ENCODE measurements at regions not wholly inside any gene's neighbourhood (a gene's known extent, or its start where the extent isn't known, plus 50 kb on each side); places are given as distances from the start of the nearest gene placed in this dataset.
A peak's percentile ranks its signal among the peaks of the same experiment; 100 is the strongest.

GRCh38 chr15:58329781-58330671, 101.8 kb upstream of the LIPC start:
- no peak for DNase-seq

- no peak for DNase-seq
Observed at GRCh38 chr15:58330741-58331559, 100.8 kb upstream of the LIPC start.

GRCh38 chr15:58331560-58331912, 100.3 kb upstream of the LIPC start:
- DNase-seq = no peak

GRCh38 chr15:58331913-58332675, 99.7 kb upstream of the LIPC start:
- DNase-seq = peak; percentile 80

DNA sequence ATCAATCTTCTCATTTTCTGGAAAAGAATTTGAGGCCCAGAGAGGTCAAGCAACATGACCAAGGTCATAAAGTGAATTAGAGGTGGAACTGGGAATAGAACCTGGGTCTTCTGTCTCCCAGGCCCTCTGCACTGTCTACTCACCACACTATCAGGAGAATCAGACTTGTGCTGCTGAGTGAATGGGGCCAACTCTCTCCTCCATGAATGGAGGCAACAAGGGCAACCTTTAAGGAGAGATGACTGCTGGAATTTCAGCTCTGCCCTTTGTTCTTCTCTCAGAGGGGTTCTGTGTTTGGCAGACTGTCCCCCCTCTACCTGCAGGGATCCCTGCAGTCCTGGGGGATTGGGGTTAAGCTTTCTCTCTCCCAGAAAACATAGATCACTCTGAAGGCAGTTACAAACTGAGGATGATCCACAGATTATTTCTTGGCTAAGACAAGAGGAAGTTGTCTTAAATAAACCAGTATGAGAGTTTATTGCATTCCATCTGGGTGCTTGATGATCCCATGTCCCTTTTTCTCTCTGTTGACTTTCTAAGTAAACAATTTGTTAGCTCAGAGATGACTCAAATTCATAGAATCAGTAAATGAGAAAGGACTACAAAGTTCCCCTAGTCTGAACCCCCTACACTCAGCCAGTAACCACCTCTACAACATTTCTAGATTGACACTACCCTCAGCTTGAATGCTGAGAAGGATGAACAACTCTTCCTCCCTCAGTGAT, 99.0 kb upstream of the LIPC start:
- DNase-seq = no peak

- no peak for DNase-seq
Observed at GRCh38 chr15:58334803-58335202, 97.0 kb upstream of the LIPC start.

DNA sequence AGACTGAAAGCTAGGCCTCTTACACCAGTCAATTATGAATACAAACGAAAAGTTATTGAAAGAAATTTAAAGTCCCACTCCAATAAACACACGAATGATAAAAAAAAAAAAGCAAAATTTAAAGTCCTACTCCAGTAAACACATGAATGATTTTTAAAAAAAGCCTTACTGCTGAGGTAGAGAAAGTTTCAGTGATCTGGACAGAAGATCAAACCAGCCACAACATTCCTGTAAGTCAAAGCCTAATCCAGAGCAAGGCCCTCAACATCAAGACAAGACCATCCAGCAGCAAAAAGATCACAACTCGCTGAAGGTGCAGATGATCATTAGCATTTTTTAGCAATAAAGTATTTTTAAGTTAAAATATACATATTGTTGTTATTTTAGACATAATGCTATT, 95.6 kb upstream of the LIPC start:
- no peak for DNase-seq

- DNase-seq = no peak
Observed at GRCh38 chr15:58340176-58340575, 91.6 kb upstream of the LIPC start.

DNA sequence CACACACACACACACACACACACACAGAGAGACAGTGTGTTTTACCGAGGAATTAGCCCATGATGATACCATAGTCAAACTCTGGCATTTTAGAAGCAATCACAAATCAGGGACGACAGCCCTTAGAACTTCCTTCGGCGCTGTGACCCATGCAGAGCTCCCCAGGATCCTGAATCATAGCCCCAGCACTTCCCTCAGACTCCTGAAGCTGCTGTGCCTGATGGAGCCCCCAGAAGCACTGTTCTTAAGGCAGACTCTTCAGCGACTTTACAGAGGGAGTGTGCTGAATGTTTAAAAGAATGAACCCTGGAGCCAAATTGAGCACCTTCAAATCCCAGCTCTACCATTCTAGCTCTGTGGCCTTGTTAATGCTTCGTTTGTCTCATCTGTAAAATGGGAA, 89.3 kb upstream of the LIPC start:
- DNase-seq = no peak

GRCh38 chr15:58344213-58345070, 87.3 kb upstream of the LIPC start:
- DNase-seq = no peak

DNA sequence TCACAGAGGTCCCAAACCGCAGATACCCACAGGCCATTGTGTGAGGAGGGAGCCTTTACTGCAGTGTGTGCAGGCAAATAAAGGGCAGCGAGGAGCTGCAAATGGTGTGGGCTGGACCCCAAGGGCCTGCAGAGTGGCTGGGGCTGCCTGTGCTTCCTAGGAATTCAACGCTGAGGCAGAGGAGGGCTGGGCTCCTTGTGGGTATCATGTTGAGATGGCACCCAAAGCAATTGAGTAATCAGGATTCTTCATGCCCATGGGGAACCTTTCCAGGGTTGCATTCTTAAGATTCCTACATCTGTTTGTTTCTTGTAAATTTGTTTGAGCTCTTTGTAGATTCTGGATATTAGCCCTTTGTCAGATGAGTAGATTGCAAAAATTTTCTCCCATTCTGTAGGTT, 85.4 kb upstream of the LIPC start:
- no peak for DNase-seq

DNA sequence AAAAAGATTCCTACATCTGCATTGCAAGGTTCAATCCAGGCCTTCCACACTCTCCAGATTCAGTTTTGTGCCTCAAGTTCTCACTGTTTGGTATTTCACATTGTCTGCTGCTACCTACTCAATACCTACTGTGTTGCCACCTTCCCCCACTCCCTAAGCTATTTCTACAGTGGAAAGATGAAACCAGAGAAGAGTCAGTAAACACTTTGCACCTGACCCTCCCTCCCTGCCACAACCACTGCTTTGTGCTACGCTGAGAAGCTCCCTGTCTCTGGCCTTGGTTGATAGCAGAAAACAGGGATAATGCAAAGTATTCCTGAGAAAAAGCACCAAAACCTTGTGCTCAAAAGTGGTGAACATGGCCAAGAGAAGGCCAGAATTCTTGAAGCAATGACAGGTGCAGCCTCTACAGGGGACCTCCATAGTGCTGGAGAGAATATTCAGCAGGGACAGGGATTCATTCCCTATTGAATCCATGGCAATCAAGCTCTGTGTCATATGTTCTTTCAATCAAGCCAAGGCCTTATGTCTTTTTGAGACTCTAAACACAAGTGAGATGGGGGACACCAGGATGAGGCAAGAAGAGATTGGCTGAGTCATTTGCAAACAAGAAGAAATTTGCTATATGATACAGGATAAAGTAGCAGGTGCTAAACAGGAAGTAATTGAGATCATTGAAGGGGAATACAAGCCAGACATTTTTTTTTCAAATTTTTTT, 83.5 kb upstream of the LIPC start:
- no peak for DNase-seq

DNA sequence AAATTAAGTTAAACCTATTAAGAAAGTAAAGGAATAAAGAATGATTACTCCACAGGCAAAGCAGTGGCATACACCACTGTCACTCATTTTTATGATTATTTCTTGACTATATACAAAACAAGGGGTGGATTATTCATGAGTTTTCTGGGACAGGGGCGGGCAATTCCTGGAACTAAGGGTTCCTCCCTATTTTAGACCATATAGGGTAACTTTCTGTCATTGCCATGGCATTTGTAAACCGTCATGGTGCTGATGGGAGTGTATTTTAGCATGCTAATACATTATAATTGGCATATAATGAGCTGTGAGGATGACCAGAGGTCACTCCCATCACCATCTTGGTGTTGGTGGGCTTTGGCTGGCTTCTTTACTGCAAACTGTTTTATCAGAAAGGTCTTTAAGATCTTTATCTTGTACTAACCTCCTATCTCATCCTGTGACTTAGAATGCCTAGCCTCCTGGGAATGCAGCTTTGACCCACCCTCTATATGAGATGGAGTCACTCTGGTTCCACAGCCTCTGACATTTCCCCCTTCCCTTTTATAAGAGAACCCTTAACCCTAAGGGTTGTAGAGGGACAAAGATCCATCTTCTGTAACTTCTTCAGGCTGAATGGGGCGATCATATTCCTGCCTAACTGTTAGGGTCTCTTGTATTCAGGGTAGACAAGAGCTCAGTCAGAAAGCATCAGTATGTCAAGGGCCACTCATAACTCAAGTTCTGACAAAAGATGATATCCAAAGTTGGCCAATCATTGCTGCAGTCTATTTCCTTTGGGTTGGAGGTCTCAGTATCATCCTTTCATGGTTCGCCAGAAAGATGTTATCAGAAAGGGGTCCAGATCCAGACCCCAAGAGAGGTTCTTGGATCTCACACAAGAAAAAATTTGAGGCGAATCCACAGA, 79.5 kb upstream of the LIPC start:
- no peak for DNase-seq

DNA sequence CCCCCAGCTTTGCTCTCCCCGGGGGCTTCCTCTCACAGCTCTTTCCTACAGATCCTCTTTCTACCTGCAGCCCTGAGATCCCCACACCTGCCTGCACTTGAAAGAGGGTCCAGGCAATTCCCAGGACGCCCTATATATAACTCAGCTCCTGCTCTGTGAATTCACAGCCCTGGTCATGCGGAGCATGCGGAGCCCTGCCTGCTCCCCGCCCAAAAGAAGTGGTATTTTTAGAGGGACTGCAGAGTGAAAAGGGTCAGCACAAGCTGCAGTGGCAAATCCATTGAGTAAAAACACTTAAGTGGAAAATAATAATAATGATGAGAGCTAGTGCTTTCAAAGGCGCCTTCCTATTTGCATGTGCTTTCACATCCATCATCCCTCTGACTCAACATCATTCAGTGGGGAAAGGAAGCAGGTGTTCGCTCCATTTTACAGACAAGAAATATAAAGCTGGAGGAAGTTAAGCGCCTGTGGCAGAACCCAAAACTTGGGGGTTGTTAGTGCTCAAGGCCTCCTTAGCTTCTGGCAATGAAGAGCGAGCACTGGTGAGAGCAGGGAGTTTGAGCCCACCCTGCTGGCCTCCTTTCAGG, 76.3 kb upstream of the LIPC start:
- no peak for DNase-seq

- DNase-seq = no peak
Observed at GRCh38 chr15:58355973-58356372, 75.8 kb upstream of the LIPC start.

- peak; percentile 28 for DNase-seq
Observed at GRCh38 chr15:58357529-58358476, 74.0 kb upstream of the LIPC start.

DNA sequence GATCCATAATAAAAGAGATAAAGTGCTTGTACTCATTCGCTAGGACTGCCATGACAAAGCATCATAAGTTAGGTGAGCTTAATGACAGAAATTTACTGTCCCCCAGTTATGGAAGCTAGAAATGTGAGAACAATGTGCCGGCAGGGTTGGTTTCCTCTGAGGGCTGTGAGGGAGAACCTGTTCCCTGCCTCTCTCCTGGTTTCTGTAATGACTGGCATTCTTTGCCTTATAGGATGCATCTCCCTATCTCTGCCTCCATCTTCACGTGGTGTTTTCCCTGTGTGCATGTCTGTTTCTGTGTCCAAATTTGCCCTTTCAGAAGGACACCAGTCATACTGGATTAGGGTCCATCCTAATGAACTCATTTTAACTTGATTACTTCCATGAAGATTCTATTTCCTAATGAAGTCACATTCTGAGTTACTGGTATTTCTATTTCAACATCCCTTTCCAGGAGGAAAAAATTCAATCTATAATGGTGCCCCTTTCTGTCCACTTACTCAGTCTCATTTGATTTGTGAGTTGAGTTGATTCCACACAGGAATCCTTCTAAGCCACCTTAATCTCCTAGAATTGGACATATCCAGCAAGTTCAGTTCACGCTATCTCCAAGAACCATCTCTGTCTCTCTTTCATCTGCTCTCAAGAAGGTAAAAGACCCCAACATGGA, 71.2 kb upstream of the LIPC start:
- no peak for DNase-seq

DNA sequence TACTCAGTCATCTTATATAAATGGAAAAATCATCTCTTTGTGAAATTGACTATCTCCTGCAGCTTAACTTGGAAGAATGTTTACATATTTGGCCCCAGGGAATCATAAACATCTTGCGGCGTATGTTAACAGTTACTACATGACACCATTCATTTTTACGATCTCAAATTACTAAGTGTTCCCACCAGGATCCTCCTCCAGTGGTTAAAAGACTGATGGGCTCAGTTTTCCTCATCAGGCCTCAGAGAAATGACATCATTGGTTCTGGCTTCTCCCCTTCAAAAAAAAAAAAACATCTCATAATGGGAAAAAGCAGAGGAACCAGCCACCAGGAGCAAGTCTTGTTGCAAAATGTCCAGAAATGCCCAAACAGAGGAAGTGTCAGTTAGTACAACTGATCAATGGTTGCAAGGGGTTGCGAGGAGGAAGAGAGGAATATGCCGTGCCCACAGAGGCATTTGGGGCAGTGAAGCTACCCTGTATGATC, 70.5 kb upstream of the LIPC start:
- no peak for DNase-seq

All from CD4-positive, alpha-beta T cell treated with Interleukin-6 for 4 hours (primary cell).